ENCODE measurements at regions not wholly inside any gene's neighbourhood (a gene's known extent, or its start where the extent isn't known, plus 50 kb on each side); places are given as distances from the start of the nearest gene placed in this dataset.
A peak's percentile ranks its signal among the peaks of the same experiment; 100 is the strongest.

- Mint-ChIP-seq H3K36me3 (ENCODE audit: low read depth) (peaks cover 7% of the 10 kb centered on the region), H3K4me1 (peaks cover 45% of the 10 kb centered on the region), H3K4me3 (no peak overlapping the region), H3K27ac (no peak overlapping the region), H3K27me3 (ENCODE audit: low read depth) (no peaks in the 10 kb centered on the region), H3K9me3 (peaks cover 3% of the 10 kb centered on the region)
- TF ChIP-seq CTCF (IDR thresholded peaks at IDR 0.05; ENCODE audit: unreplicated experiment in 3 of 3) = no peak
Measured at GRCh38 chr3:64911138-64911537, 223.3 kb upstream of the ADAMTS9 start.

- Mint-ChIP-seq H3K9me3 (peaks cover 3% of the 10 kb centered on the region), H3K4me1 (peaks cover 54% of the 10 kb centered on the region), H3K36me3 (ENCODE audit: low read depth) (peaks cover 7% of the 10 kb centered on the region), H3K27me3 (ENCODE audit: low read depth) (no peaks in the 10 kb centered on the region), H3K27ac (no peak overlapping the region), H3K4me3 (no peak overlapping the region)
- no peak for TF ChIP-seq CTCF (IDR thresholded peaks at IDR 0.05; ENCODE audit: unreplicated experiment in 3 of 3)
Measured at GRCh38 chr3:64909757-64910467, 222.1 kb upstream of the ADAMTS9 start.

- Mint-ChIP-seq H3K9me3 (peaks cover 3% of the 10 kb centered on the region), H3K27ac (peak overlapping the region; percentile 1 to 22 (median 20)), H3K36me3 (ENCODE audit: low read depth) (peaks cover 7% of the 10 kb centered on the region), H3K4me3 (no peak overlapping the region), H3K4me1 (peaks cover 48% of the 10 kb centered on the region), H3K27me3 (ENCODE audit: low read depth) (no peaks in the 10 kb centered on the region)
- TF ChIP-seq CTCF (IDR thresholded peaks at IDR 0.05; ENCODE audit: unreplicated experiment in 3 of 3) = no peak
Measured at GRCh38 chr3:64909011-64909410, 221.2 kb upstream of the ADAMTS9 start.

- H3K27me3 Mint-ChIP-seq (ENCODE audit: low read depth) = no peaks in the 10 kb centered on the region
- peak overlapping the region in 1 of 3 experiments; percentile 7 for H3K27ac Mint-ChIP-seq
- peaks cover 7% of the 10 kb centered on the region for H3K36me3 Mint-ChIP-seq (ENCODE audit: low read depth)
- peaks cover 3% of the 10 kb centered on the region for H3K9me3 Mint-ChIP-seq
- H3K4me1 Mint-ChIP-seq = peaks cover 51% of the 10 kb centered on the region
- TF ChIP-seq CTCF (IDR thresholded peaks at IDR 0.05; ENCODE audit: unreplicated experiment in 3 of 3) = no peak
- H3K4me3 Mint-ChIP-seq = no peak overlapping the region
Measured at GRCh38 chr3:64908251-64908685, 220.5 kb upstream of the ADAMTS9 start.

GRCh38 chr3:64905906-64906410 is 218.2 kb upstream of the ADAMTS9 start:
- no peak for TF ChIP-seq CTCF (IDR thresholded peaks at IDR 0.05; ENCODE audit: unreplicated experiment in 3 of 3)
- no peaks in the 10 kb centered on the region for H3K36me3 Mint-ChIP-seq (ENCODE audit: low read depth)

GRCh38 chr3:64903006-64903405 is 215.2 kb upstream of the ADAMTS9 start:
- Mint-ChIP-seq H3K9me3 (no peaks in the 10 kb centered on the region), H3K27ac (peak overlapping the region; percentile 56 to 76 (median 64)), H3K4me1 (peaks cover 74% of the 10 kb centered on the region), H3K36me3 (ENCODE audit: low read depth) (no peaks in the 10 kb centered on the region), H3K4me3 (no peak overlapping the region), H3K27me3 (ENCODE audit: low read depth) (no peaks in the 10 kb centered on the region)
- no peak for TF ChIP-seq CTCF (IDR thresholded peaks at IDR 0.05; ENCODE audit: unreplicated experiment in 3 of 3)

More at GRCh38 chr3:64905906-64906410, 218.2 kb upstream of the ADAMTS9 start:
- Mint-ChIP-seq H3K4me3 (no peak overlapping the region), H3K27me3 (ENCODE audit: low read depth) (no peaks in the 10 kb centered on the region), H3K27ac (peak overlapping the region; percentile 17 to 47 (median 24)), H3K9me3 (no peaks in the 10 kb centered on the region), H3K4me1 (peaks cover 74% of the 10 kb centered on the region)

Measured in nephron (organoid).